ENCODE measurements at regions not wholly inside any gene's neighbourhood (a gene's known extent, or its start where the extent isn't known, plus 50 kb on each side); places are given as distances from the start of the nearest gene placed in this dataset.
"Not testable (repeated sequence)": the region's sequence is repeated elsewhere in the genome, so short reads cannot be mapped to it uniquely, and the experiment has no call there.

DNA sequence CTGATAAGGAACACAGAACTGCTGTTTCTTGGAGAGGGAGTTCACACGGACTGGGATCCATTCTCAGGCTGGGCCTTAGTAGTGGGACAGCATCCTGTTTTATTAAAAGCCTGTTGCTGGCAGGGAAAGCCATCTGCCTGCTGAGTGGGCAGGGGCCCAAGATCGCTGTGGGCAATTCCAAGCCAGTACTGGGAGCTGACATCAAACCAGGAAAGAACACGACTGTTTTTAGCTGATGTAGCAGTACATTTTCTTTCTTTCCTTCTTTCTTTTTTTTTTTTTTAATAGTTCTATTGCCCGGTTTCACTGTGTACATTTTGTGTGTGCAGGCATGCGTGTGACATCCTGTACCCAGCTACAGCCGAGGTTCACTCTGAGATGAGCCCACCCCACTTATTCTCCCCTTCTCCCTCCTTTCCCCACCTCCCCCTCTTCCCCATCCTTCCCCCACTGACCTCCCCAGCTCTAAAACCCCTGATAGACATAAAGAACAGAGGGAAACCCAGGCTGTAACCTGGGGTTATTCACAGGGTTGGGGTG is 143.5 kb upstream of the PLGLB2 start:
- H3F3A ChIP-seq (ENCODE audit: insufficient read depth); H3K9me2 ChIP-seq (ENCODE audit: insufficient read depth); H2AFZ ChIP-seq; H4K20me1 ChIP-seq (ENCODE audit: insufficient read depth); H3K4me3 ChIP-seq; H3K79me2 ChIP-seq (ENCODE audit: insufficient read depth); H3K4me1 ChIP-seq (ENCODE audit: insufficient read depth); H3K36me3 ChIP-seq (ENCODE audit: low read depth); H3K27me3 ChIP-seq (replicated peaks; ENCODE audit: insufficient read depth); H3K9ac ChIP-seq; in situ Hi-C loops (cut with MboI); H3K9me3 ChIP-seq (ENCODE audit: low read depth); H3K4me2 ChIP-seq (ENCODE audit: unreplicated experiment): not testable (repeated sequence)
- H3K27ac ChIP-seq = 0 out of 2 replicates have a peak overlapping the region, but pooled peaks have one; percentile 15
- DNase-seq = peak; percentile 18
- WGBS, 2 experiments (ENCODE audit: low coverage in 1 of 2, low lambda C conversion rate in 2 of 2, missing lambda C conversion rate in 2 of 2) = 17% methylated on average over 1 of the region's 6 CpGs; no CpG with 5 or more reads in 1 of the 2 experiments

DNA sequence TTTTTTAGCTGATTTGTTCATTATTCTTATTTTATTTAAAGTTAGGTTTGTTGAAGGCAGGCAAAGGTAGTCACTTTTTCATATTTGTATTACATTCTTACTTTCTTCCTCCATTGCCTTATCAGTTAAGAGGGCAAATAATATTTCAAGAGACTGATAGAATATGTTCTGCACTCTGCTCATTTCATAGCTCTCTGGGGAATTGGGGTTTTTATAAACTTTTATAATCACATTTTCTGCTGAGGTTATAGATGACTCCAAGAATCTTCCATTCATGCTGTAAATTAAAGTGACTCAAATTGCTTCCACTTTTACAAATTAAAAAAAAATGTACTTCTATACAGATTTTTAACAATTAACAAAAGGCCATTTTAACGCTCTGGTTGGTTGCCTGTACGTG is 142.9 kb upstream of the PLGLB2 start:
- H3K9me2 ChIP-seq (ENCODE audit: insufficient read depth); H3K27ac ChIP-seq; H3K4me1 ChIP-seq (ENCODE audit: insufficient read depth); H3K9me3 ChIP-seq (ENCODE audit: low read depth); H2AFZ ChIP-seq; H3K36me3 ChIP-seq (ENCODE audit: low read depth); H3K4me2 ChIP-seq (ENCODE audit: unreplicated experiment); H4K20me1 ChIP-seq (ENCODE audit: insufficient read depth); H3K27me3 ChIP-seq (replicated peaks; ENCODE audit: insufficient read depth); in situ Hi-C loops (cut with MboI); H3K79me2 ChIP-seq (ENCODE audit: insufficient read depth); H3K4me3 ChIP-seq; H3K9ac ChIP-seq; H3F3A ChIP-seq (ENCODE audit: insufficient read depth): not testable (repeated sequence)
- no CpG with 5 or more reads among the region's 2 CpGs for WGBS, 2 experiments (ENCODE audit: low coverage in 1 of 2, low lambda C conversion rate in 2 of 2, missing lambda C conversion rate in 2 of 2)
- DNase-seq = peak; percentile 11

DNA sequence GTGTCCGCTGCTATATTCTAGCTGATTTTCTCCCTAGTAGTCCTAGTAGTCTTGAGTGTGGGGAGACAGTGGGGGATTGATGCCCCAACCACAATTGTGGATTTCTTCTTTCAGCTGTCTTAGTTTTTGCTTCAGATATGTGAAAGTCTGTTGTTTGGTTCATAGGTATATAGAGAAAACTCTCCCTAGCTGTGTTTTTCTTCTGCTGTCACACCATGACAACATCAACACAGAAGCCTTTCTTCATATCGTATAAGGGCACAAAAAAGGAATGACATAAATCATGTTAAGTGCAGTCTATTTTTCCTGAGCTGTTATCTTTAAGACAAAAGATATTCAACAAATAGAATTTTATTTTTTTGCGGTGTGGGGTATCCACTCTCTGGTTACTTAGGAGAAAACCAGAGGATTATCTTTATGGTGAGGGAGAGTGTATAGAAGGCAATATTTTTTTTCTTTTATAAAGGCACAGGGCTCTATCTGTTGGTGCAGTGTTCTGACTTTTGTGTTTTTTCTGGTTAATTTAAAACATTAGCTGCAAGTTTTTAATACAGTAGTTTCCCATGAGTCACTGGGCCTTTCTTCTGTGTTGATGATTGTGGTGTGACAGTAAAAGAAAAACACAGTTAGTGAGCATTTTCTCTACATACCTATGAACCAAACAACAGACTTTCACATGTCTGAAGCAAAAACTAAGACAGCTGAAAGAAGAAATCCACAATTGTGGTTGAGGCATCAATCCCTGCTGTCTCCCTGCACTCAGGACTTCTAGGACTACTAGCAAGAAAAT is 139.3 kb upstream of the PLGLB2 start:
- in situ Hi-C loops (cut with MboI); H3K9me3 ChIP-seq (ENCODE audit: low read depth); H2AFZ ChIP-seq; H3K4me1 ChIP-seq (ENCODE audit: insufficient read depth); H3K4me2 ChIP-seq (ENCODE audit: unreplicated experiment); DNase-seq; H3K27me3 ChIP-seq (replicated peaks; ENCODE audit: insufficient read depth); H3K27ac ChIP-seq; H4K20me1 ChIP-seq (ENCODE audit: insufficient read depth); H3K36me3 ChIP-seq (ENCODE audit: low read depth); H3K79me2 ChIP-seq (ENCODE audit: insufficient read depth); H3K4me3 ChIP-seq; H3K9me2 ChIP-seq (ENCODE audit: insufficient read depth); H3K9ac ChIP-seq; H3F3A ChIP-seq (ENCODE audit: insufficient read depth): not testable (repeated sequence)
- WGBS, 2 experiments (ENCODE audit: low coverage in 1 of 2, low lambda C conversion rate in 2 of 2, missing lambda C conversion rate in 2 of 2) = 7 to 17% methylated on average over 1 of the region's 3 CpGs

DNA sequence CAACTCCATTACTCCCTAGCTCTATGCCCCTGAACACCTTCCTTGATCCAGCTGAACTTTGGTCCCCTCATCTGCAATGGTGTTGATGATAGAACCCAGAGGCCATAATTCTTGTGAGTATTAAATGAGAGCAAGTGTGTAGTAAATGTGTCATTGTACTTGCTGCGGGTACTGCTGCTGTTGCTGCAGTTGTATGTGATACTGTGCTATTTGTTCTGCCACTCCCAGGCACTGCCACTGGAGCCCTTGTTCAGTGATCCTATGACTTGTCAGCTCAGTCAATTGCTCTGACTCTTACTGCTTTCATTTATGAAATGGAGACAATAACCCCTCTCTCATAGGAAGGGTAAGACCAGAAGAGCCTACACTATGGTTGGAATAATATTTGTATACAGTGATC is 136.9 kb upstream of the PLGLB2 start:
- H3K36me3 ChIP-seq (ENCODE audit: low read depth); H2AFZ ChIP-seq; H3K9ac ChIP-seq; H3K9me3 ChIP-seq (ENCODE audit: low read depth); H4K20me1 ChIP-seq (ENCODE audit: insufficient read depth); H3K79me2 ChIP-seq (ENCODE audit: insufficient read depth); H3K4me3 ChIP-seq; H3F3A ChIP-seq (ENCODE audit: insufficient read depth); H3K27me3 ChIP-seq (replicated peaks; ENCODE audit: insufficient read depth); H3K4me2 ChIP-seq (ENCODE audit: unreplicated experiment); H3K27ac ChIP-seq; in situ Hi-C loops (cut with MboI); DNase-seq; H3K9me2 ChIP-seq (ENCODE audit: insufficient read depth); H3K4me1 ChIP-seq (ENCODE audit: insufficient read depth): not testable (repeated sequence)
- WGBS, 2 experiments (ENCODE audit: low coverage in 1 of 2, low lambda C conversion rate in 2 of 2, missing lambda C conversion rate in 2 of 2) = no CpG with 5 or more reads among the region's 1 CpG

DNA sequence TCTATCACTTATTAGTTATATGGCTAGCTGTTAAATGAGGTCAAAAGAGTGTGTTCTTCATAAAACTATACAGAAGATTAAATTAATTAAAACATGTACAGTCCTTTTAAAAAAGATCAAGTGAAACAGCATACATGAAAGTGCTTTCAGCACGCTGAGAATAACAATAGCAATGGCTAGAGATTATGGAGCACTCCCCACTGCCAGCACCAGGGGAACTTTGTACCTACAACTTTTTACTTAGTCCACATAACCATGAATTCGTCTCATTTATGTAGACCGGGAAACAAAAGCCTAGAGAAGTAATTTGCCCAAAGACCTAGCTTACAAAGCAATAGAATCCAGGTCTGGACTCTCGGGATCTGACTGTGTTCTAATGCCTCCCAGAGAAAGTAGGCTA is 136.5 kb upstream of the PLGLB2 start:
- DNase-seq; H3K27ac ChIP-seq; H2AFZ ChIP-seq; H4K20me1 ChIP-seq (ENCODE audit: insufficient read depth); H3K27me3 ChIP-seq (replicated peaks; ENCODE audit: insufficient read depth); H3K9me3 ChIP-seq (ENCODE audit: low read depth); H3K4me3 ChIP-seq; H3K4me2 ChIP-seq (ENCODE audit: unreplicated experiment); H3K79me2 ChIP-seq (ENCODE audit: insufficient read depth); H3K9ac ChIP-seq; H3F3A ChIP-seq (ENCODE audit: insufficient read depth); in situ Hi-C loops (cut with MboI); H3K36me3 ChIP-seq (ENCODE audit: low read depth); H3K9me2 ChIP-seq (ENCODE audit: insufficient read depth); H3K4me1 ChIP-seq (ENCODE audit: insufficient read depth): not testable (repeated sequence)
- no CpG with 5 or more reads among the region's 4 CpGs for WGBS, 2 experiments (ENCODE audit: low coverage in 1 of 2, low lambda C conversion rate in 2 of 2, missing lambda C conversion rate in 2 of 2)

DNA sequence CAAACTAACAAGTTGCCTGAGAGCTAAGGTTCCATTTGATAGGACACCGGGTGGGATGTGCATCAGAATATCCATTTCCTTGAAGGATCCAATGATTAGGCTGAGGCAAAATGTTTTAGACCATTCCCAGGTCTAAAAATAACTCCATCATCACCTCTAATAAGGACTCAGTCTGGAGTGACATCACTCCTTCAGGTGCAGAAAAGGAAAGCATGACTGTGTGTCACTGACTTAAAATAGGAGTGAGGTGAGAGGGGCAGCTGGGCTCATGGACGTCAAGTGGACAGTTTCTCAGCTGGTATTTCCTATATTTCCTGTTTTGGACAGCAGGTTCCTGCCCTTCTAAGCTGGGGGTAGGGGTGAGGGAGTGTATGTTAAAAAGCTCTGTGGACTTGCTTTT is 135.9 kb upstream of the PLGLB2 start:
- H3K9me3 ChIP-seq (ENCODE audit: low read depth); DNase-seq; H2AFZ ChIP-seq; H3K4me3 ChIP-seq; H3K36me3 ChIP-seq (ENCODE audit: low read depth); H3K4me2 ChIP-seq (ENCODE audit: unreplicated experiment); H3K4me1 ChIP-seq (ENCODE audit: insufficient read depth); in situ Hi-C loops (cut with MboI); H3K9me2 ChIP-seq (ENCODE audit: insufficient read depth); H3K79me2 ChIP-seq (ENCODE audit: insufficient read depth); H3K9ac ChIP-seq; H4K20me1 ChIP-seq (ENCODE audit: insufficient read depth); H3K27me3 ChIP-seq (replicated peaks; ENCODE audit: insufficient read depth); H3F3A ChIP-seq (ENCODE audit: insufficient read depth); H3K27ac ChIP-seq: not testable (repeated sequence)
- WGBS, 2 experiments (ENCODE audit: low coverage in 1 of 2, low lambda C conversion rate in 2 of 2, missing lambda C conversion rate in 2 of 2) = no CpG with 5 or more reads among the region's 2 CpGs

DNA sequence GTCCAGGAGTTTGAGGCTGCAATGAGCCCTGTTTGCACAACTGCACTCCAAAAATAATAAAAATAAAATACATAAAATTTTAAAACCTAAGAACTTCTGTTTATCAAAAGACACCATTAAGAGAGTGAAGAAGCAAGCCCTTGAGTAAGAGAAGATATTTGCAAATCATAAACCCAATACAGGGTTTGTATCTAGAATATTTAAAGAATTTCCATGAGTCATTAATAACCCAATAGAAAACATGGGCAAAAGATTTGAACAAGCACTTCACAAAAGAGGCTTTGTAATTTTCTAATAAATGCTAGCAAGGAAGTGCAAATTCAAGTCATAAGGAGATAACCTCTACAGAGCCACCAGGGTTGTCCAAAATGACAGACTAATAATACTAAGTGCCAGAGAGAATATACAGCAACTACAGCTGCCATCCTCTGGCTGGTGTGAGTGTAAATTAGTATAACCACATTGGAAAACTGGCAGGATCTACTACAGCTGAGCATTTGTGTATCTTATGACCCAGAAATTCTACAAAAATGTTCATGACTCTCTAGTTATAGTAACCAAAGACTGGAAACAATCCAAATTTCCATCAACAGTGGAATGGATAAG is 133.0 kb upstream of the PLGLB2 start:
- H2AFZ ChIP-seq; H3K27ac ChIP-seq; DNase-seq; H3K9ac ChIP-seq; H3K4me2 ChIP-seq (ENCODE audit: unreplicated experiment); H3F3A ChIP-seq (ENCODE audit: insufficient read depth); H3K79me2 ChIP-seq (ENCODE audit: insufficient read depth); H3K9me2 ChIP-seq (ENCODE audit: insufficient read depth); H3K9me3 ChIP-seq (ENCODE audit: low read depth); H4K20me1 ChIP-seq (ENCODE audit: insufficient read depth); H3K4me1 ChIP-seq (ENCODE audit: insufficient read depth); H3K4me3 ChIP-seq; H3K27me3 ChIP-seq (replicated peaks; ENCODE audit: insufficient read depth); H3K36me3 ChIP-seq (ENCODE audit: low read depth); in situ Hi-C loops (cut with MboI): not testable (repeated sequence)

DNA sequence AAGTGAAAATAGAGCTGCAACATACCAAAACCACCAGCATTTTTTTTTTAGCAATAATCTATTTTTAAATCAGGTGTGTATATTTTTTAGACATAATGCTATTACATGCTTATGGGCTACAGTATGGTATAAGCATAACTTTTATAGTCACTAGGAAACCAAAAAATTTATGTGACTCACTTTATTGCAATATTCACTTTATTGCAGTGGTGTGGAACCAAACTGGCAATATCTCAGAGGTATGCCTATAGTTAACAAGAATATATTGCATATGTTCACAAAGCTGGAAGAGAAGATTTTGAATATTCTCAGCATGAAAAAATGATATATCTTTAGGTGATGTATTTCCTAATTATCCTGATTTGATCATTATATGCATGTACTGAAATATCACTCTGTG is 128.8 kb upstream of the PLGLB2 start:
- H3K27me3 ChIP-seq (replicated peaks; ENCODE audit: insufficient read depth); H2AFZ ChIP-seq; H3K9ac ChIP-seq; H3K79me2 ChIP-seq (ENCODE audit: insufficient read depth); H3F3A ChIP-seq (ENCODE audit: insufficient read depth); H3K4me1 ChIP-seq (ENCODE audit: insufficient read depth); H4K20me1 ChIP-seq (ENCODE audit: insufficient read depth); in situ Hi-C loops (cut with MboI); DNase-seq; H3K9me2 ChIP-seq (ENCODE audit: insufficient read depth); H3K4me2 ChIP-seq (ENCODE audit: unreplicated experiment); H3K36me3 ChIP-seq (ENCODE audit: low read depth); H3K4me3 ChIP-seq; H3K9me3 ChIP-seq (ENCODE audit: low read depth); H3K27ac ChIP-seq: not testable (repeated sequence)
